Sigmoid colon (tissue), 6 donors: ENCODE measurements at regions not wholly inside any gene's neighbourhood (a gene's known extent, or its start where the extent isn't known, plus 50 kb on each side); places are given as distances from the start of the nearest gene placed in this dataset.

Experiments
- DNase-seq: peaks from one replicate; pipeline ENCODE4 v3.0.0-alpha.2; 2019
- H3K27ac ChIP-seq, 4 donors: fragments of 200-600 bp; sonication (generic); one replicate each; pipeline ENCODE4 v1.5.1; 2016 to 2019; ENCODE audit warnings: mild to moderate bottlenecking in 1 of 4
- H3K27me3 ChIP-seq, 3 donors: fragments of 200-600 bp; sonication (generic); one replicate each; pipeline ENCODE4 v1.5.1; 2019; ENCODE audit warnings: mild to moderate bottlenecking in 1 of 3
- H3K36me3 ChIP-seq, 4 donors: fragments of 200-600 bp; sonication (generic); one replicate each; pipeline ENCODE4 v1.5.1; 2016 to 2019
- H3K4me1 ChIP-seq, 4 donors: fragments of 200-600 bp; sonication (generic); one replicate each; pipeline ENCODE4 v1.5.1; 2017 to 2019
- H3K4me3 ChIP-seq, 4 donors: fragments of 200-600 bp; sonication (generic); one replicate each; pipeline ENCODE4 v1.5.1; 2017 to 2019; ENCODE audit warnings: mild to moderate bottlenecking in 2 of 4, moderate library complexity in 1 of 4
- H3K9me3 ChIP-seq, 4 donors: fragments of 200-600 bp in 3 of 4; sonication (generic) in 3 of 4; one replicate each; pipeline versions ENCODE4 v1.5.1 to v1.6.1; 2013 to 2019
- EP300 ChIP-seq, 4 donors: sonication (generic); formaldehyde crosslinking; IDR thresholded peaks; one replicate each; pipeline ENCODE4 v1.6.1; 2017; ENCODE audit warnings: antibody characterized with exemption in 4 of 4
- POLR2A ChIP-seq, 2 donors: fragments of 450-650 bp; IDR thresholded peaks; one replicate each; pipeline ENCODE4 v1.6.1; 2016; ENCODE audit warnings: antibody characterized with exemption in 2 of 2, mild to moderate bottlenecking in 2 of 2, moderate library complexity in 2 of 2
- POLR2AphosphoS5 ChIP-seq, 4 donors: sonication (generic); formaldehyde crosslinking; IDR thresholded peaks; one replicate each; pipeline ENCODE4 v1.6.1; 2017; ENCODE audit warnings: antibody characterized with exemption in 4 of 4
- WGBS, 2 donors: extraction: QIAGEN DNeasy Blood & Tissue Kit; methylation state at CpG; one replicate each; pipeline ENCODE4 v1.1.7; 2013; 5-methylcytosine and 5-hydroxymethylcytosine counted together
- intact Hi-C: fragments of 100-400 bp; cut with DNase I; formaldehyde crosslinking; loops from one replicate; pipeline ENCODE4 v1.15.1; 2023
- small RNA-seq, 3 donors: library from RNA; depleted of rRNA; stranded (forward); fragments of <200 nt; gene quantifications; one replicate each; pipeline ENCODE3, GENCODE V24; 2016
- TF ChIP-seq, protein P1 (sequence below), 4 experiments: fragments of 450-650 bp in 3 of 4; fragments of 200-600 bp in 1 of 4; IDR thresholded peaks; one replicate each; pipeline ENCODE4 v1.5.1; 2016 to 2019; ENCODE audit warnings: antibody characterized with exemption in 4 of 4, mild to moderate bottlenecking in 3 of 4, moderate library complexity in 2 of 4
- donor health status: healthy with polysubstance abuse.
- donor health status: healthy.

GRCh38 chrX:108811891-108812290, 75.5 kb upstream of the IRS4 start:
- H3K36me3 ChIP-seq, result no peaks in the 10 kb centered on the region
- intact Hi-C loops, result no loop called here

DNA sequence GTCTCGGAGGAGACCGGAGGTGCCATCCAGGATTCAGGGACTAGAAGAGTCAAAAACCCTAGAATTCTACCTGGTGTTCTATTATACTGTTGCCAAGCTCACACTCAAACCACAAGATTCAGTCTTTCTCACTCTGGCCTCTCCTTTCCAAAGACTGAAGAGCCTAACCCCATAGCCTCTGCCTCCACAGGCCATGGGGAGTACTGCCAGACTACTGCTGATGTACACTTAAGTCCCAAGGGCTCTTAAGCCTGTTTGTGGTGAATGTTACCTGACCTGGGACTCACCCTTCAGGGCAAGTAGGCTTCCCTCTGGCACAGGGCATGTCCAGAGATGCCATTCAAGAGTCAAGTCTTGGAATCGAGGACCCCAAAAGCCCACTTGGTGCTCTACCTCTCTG, 58.9 kb upstream of the IRS4 start:
- Histone ChIP-seq H3K4me3 (no peak overlapping the region), H3K27ac (no peak overlapping the region), H3K9me3 (no peaks in the 10 kb centered on the region), H3K27me3 (no peaks in the 10 kb centered on the region), H3K4me1 (no peaks in the 10 kb centered on the region), H3K36me3 (no peaks in the 10 kb centered on the region)
- intact Hi-C loops, result no loop called here
- no peak for DNase-seq
- TF ChIP-seq, protein P1, sequence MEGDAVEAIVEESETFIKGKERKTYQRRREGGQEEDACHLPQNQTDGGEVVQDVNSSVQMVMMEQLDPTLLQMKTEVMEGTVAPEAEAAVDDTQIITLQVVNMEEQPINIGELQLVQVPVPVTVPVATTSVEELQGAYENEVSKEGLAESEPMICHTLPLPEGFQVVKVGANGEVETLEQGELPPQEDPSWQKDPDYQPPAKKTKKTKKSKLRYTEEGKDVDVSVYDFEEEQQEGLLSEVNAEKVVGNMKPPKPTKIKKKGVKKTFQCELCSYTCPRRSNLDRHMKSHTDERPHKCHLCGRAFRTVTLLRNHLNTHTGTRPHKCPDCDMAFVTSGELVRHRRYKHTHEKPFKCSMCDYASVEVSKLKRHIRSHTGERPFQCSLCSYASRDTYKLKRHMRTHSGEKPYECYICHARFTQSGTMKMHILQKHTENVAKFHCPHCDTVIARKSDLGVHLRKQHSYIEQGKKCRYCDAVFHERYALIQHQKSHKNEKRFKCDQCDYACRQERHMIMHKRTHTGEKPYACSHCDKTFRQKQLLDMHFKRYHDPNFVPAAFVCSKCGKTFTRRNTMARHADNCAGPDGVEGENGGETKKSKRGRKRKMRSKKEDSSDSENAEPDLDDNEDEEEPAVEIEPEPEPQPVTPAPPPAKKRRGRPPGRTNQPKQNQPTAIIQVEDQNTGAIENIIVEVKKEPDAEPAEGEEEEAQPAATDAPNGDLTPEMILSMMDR (IDR thresholded peaks at IDR 0.05), result no peak
- TF ChIP-seq POLR2AphosphoS5 (IDR thresholded peaks at IDR 0.05) (no peak), POLR2A (IDR thresholded peaks at IDR 0.05) (no peak), EP300 (IDR thresholded peaks at IDR 0.05) (no peak)
- 95% methylated on average over 3 of the region's 3 CpGs for WGBS, 2 donors

More at GRCh38 chrX:108811891-108812290, 75.5 kb upstream of the IRS4 start:
- Histone ChIP-seq H3K27ac (no peak overlapping the region), H3K9me3 (no peaks in the 10 kb centered on the region), H3K4me1 (no peaks in the 10 kb centered on the region), H3K4me3 (no peak overlapping the region), H3K27me3 (no peaks in the 10 kb centered on the region)
- TF ChIP-seq, protein P1 (IDR thresholded peaks at IDR 0.05), result no peak
- TF ChIP-seq POLR2A (IDR thresholded peaks at IDR 0.05) (no peak), EP300 (IDR thresholded peaks at IDR 0.05) (no peak), POLR2AphosphoS5 (IDR thresholded peaks at IDR 0.05) (no peak)
- DNase-seq, result no peak

Small RNAs in the stretch of these regions (small RNA-seq; reads per million reads assigned to genes)
- gene MIR6087 (0.96 to 24.0 (median 3.3) reads per million in 3 donors), gene RNU6-309P (0 reads per million in 3 donors)
